MM.1S (cell line): ENCODE measurements at regions not wholly inside any gene's neighbourhood (a gene's known extent, or its start where the extent isn't known, plus 50 kb on each side); places are given as distances from the start of the nearest gene placed in this dataset.

Source experiments
- DNase-seq: peaks from one replicate; pipeline ENCODE4 v3.0.0-alpha.2; 2015
- H2AFZ ChIP-seq: fragments of 300-600 bp; sonication (generic); 2 replicates; pipeline ENCODE4 v1.6.0; 2016; ENCODE audit warnings: antibody characterized with exemption, low read length
- H3F3A ChIP-seq: fragments of 300-600 bp; sonication (generic); 2 replicates; pipeline ENCODE4 v1.6.1; 2016; ENCODE audit warnings: mild to moderate bottlenecking, antibody characterized with exemption, low read length, moderate library complexity, mixed read lengths; ENCODE audit not compliant: insufficient read depth
- H3K27ac ChIP-seq: fragments of 300-600 bp; sonication (generic); 2 replicates; pipeline ENCODE4 v1.5.1; 2016; ENCODE audit warnings: mild to moderate bottlenecking, low read length
- H3K27me3 ChIP-seq: fragments of 300-600 bp; sonication (generic); replicated peaks from 2 replicates; pipeline ENCODE4 v1.6.0; 2016; ENCODE audit warnings: low read length; ENCODE audit not compliant: insufficient read depth
- H3K36me3 ChIP-seq: fragments of 300-600 bp; sonication (generic); replicated peaks from 2 replicates; pipeline ENCODE4 v1.6.1; 2016; ENCODE audit warnings: mild to moderate bottlenecking, low read length, mixed read lengths; ENCODE audit not compliant: insufficient read depth
- H3K4me1 ChIP-seq: fragments of 300-600 bp; sonication (generic); 2 replicates; pipeline ENCODE4 v1.6.1; 2016; ENCODE audit warnings: low read length, mixed read lengths
- H3K4me2 ChIP-seq: fragments of 300-600 bp; sonication (generic); 2 replicates; pipeline ENCODE4 v1.6.0; 2016; ENCODE audit warnings: low read depth, low read length
- H3K4me3 ChIP-seq: fragments of 300-600 bp; sonication (generic); 2 replicates; pipeline ENCODE4 v1.5.1; 2016; ENCODE audit warnings: low read length, mixed read lengths
- H3K79me2 ChIP-seq: fragments of 300-600 bp; sonication (generic); 2 replicates; pipeline ENCODE4 v1.6.1; 2016; ENCODE audit warnings: mixed run types, low read length, mixed read lengths
- H3K9ac ChIP-seq: fragments of 300-600 bp; sonication (generic); 2 replicates; pipeline ENCODE4 v1.6.1; 2016; ENCODE audit warnings: low read length, mixed read lengths
- H3K9me2 ChIP-seq: fragments of 300-600 bp; sonication (generic); replicated peaks from 2 replicates; pipeline ENCODE4 v1.6.1; 2016; ENCODE audit warnings: mild to moderate bottlenecking, low read length, mixed read lengths; ENCODE audit not compliant: insufficient read depth
- H3K9me3 ChIP-seq: fragments of 300-600 bp; sonication (generic); replicated peaks from 2 replicates; pipeline ENCODE4 v1.6.1; 2016; ENCODE audit warnings: mild to moderate bottlenecking, low read length, mixed read lengths; ENCODE audit not compliant: insufficient read depth
- H4K20me1 ChIP-seq: fragments of 300-600 bp; sonication (generic); 2 replicates; pipeline ENCODE4 v1.6.1; 2016; ENCODE audit warnings: mild to moderate bottlenecking, low read length, moderate library complexity, mixed read lengths; ENCODE audit not compliant: insufficient read depth
- EZH2 ChIP-seq: fragments of 300-600 bp; sonication (generic); optimal IDR thresholded peaks from 2 replicates; pipeline ENCODE3; 2017; ENCODE audit warnings: low read depth, mild to moderate bottlenecking, antibody characterized with exemption, low read length, mixed read lengths
- EZH2phosphoT487 ChIP-seq: fragments of 300-600 bp; sonication (generic); IDR thresholded peaks from 2 replicates; pipeline ENCODE4 v1.6.1; 2018; ENCODE audit warnings: antibody characterized with exemption, low read length
- TF ChIP-seq, protein P1 (sequence below): fragments of 300-600 bp; sonication (generic); IDR thresholded peaks from 2 replicates; pipeline ENCODE4 v1.5.1; 2016; ENCODE audit warnings: antibody characterized with exemption, low read length, mixed read lengths

- Histone ChIP-seq H3K4me2 (no peak overlapping the region), H3K9me2 (no peaks in the 10 kb centered on the region), H3K9ac (no peak overlapping the region), H3K79me2 (no peaks in the 10 kb centered on the region), H3K4me1 (no peaks in the 10 kb centered on the region), H4K20me1 (no peaks in the 10 kb centered on the region), H3K27ac (no peak overlapping the region), H3K4me3 (no peak overlapping the region), H3K36me3 (no peaks in the 10 kb centered on the region), H3K9me3 (no peaks in the 10 kb centered on the region), H3F3A (no peaks in the 10 kb centered on the region), H2AFZ (no peak overlapping the region), H3K27me3 (no peaks in the 10 kb centered on the region)
- no peak for DNase-seq
- TF ChIP-seq, protein P1, sequence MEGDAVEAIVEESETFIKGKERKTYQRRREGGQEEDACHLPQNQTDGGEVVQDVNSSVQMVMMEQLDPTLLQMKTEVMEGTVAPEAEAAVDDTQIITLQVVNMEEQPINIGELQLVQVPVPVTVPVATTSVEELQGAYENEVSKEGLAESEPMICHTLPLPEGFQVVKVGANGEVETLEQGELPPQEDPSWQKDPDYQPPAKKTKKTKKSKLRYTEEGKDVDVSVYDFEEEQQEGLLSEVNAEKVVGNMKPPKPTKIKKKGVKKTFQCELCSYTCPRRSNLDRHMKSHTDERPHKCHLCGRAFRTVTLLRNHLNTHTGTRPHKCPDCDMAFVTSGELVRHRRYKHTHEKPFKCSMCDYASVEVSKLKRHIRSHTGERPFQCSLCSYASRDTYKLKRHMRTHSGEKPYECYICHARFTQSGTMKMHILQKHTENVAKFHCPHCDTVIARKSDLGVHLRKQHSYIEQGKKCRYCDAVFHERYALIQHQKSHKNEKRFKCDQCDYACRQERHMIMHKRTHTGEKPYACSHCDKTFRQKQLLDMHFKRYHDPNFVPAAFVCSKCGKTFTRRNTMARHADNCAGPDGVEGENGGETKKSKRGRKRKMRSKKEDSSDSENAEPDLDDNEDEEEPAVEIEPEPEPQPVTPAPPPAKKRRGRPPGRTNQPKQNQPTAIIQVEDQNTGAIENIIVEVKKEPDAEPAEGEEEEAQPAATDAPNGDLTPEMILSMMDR = no peak
- TF ChIP-seq EZH2phosphoT487 = no peak
- TF ChIP-seq EZH2 = no peak
Measured at GRCh38 chr5:115363879-115364278, 67.4 kb upstream of the CCDC112 start.

DNA sequence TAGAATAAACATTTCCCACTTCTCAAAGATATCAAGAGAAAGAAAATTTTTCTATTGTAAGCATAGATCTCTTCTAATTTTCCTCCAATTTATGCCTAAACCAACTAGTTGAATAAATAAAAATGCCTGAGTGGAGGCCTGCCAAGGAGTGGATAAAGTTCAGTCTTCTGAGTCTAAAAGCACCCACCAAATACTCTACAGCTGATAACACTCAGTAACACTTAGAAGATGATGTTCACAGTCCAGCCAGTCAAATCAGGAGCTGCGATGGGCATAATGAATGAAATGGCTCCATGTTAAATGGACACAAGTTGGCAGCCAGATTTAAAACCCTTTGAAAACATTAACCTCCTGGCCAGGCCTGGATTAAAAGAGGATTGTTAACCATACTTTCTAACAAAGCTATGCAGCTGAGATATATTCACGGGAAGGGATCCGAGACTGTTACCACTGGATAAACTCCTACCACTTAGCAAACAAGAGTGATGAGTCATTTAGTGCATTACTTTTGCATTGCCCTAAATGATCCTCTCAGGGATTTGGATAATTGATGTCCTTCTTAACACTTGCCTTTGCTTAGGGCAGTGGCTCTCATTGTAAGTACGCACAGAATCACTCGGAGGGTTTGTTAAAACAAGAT is 63.7 kb upstream of the CCDC112 start:
- H3K27me3 ChIP-seq = no peaks in the 10 kb centered on the region
- no peaks in the 10 kb centered on the region for H3F3A ChIP-seq
- no peaks in the 10 kb centered on the region for H3K4me1 ChIP-seq
- H3K36me3 ChIP-seq = no peaks in the 10 kb centered on the region
- H4K20me1 ChIP-seq = no peaks in the 10 kb centered on the region
- H3K9me3 ChIP-seq = no peaks in the 10 kb centered on the region
- no peak overlapping the region for H3K4me2 ChIP-seq
- H3K9ac ChIP-seq = no peak overlapping the region
- no peak overlapping the region for H2AFZ ChIP-seq
- H3K79me2 ChIP-seq = no peaks in the 10 kb centered on the region
- DNase-seq = no peak
- H3K9me2 ChIP-seq = no peaks in the 10 kb centered on the region
- no peak overlapping the region for H3K4me3 ChIP-seq
- no peak overlapping the region for H3K27ac ChIP-seq
- TF ChIP-seq, protein P1 = no peak
- TF ChIP-seq EZH2 (no peak), EZH2phosphoT487 (no peak)

- H4K20me1 ChIP-seq = no peaks in the 10 kb centered on the region
- H2AFZ ChIP-seq = no peak overlapping the region
- H3K4me1 ChIP-seq = no peaks in the 10 kb centered on the region
Measured at GRCh38 chr5:115355767-115356381, 59.4 kb upstream of the CCDC112 start.

More at GRCh38 chr5:115355767-115356381, 59.4 kb upstream of the CCDC112 start:
- H3K9me2 ChIP-seq = no peaks in the 10 kb centered on the region
- no peaks in the 10 kb centered on the region for H3K9me3 ChIP-seq
- no peak overlapping the region for H3K4me3 ChIP-seq
- DNase-seq = no peak
- no peak overlapping the region for H3K27ac ChIP-seq
- H3K36me3 ChIP-seq = no peaks in the 10 kb centered on the region
- no peak for TF ChIP-seq EZH2
- TF ChIP-seq, protein P1 = no peak
- TF ChIP-seq EZH2phosphoT487 = no peak
- no peaks in the 10 kb centered on the region for H3K27me3 ChIP-seq
- no peaks in the 10 kb centered on the region for H3F3A ChIP-seq
- no peak overlapping the region for H3K9ac ChIP-seq
- no peaks in the 10 kb centered on the region for H3K79me2 ChIP-seq
- no peak overlapping the region for H3K4me2 ChIP-seq
